HG03469 (cell line): ENCODE measurements at regions not wholly inside any gene's neighbourhood (a gene's known extent, or its start where the extent isn't known, plus 50 kb on each side); places are given as distances from the start of the nearest gene placed in this dataset.
"Not testable (repeated sequence)": the region's sequence is repeated elsewhere in the genome, so short reads cannot be mapped to it uniquely, and the experiment has no call there.

ENCODE experiments used
- ATAC-seq: cut with Tn5 transposase; IDR thresholded peaks from one replicate; pipeline ENCODE4 v1.9.1; 2021; ENCODE audit warnings: mild to moderate bottlenecking, moderate library complexity, moderate number of reproducible peaks; ENCODE audit not compliant: unreplicated experiment

- no peak for ATAC-seq
Measured at GRCh38 chr12:17369556-17369955, 720.4 kb downstream of the RERGL start.

GRCh38 chr12:17361224-17361623 lies 728.8 kb downstream of the RERGL start:
- ATAC-seq, result no peak

GRCh38 chr12:17358835-17359234 lies 731.2 kb downstream of the RERGL start:
- ATAC-seq, result no peak

- ATAC-seq, result no peak
Measured at GRCh38 chr12:17357396-17357795, 732.6 kb downstream of the RERGL start.

- ATAC-seq, result no peak
Measured at GRCh38 chr12:17352164-17352563, 737.8 kb downstream of the RERGL start.

- no peak for ATAC-seq
Measured at GRCh38 chr12:17348311-17348710, 741.7 kb downstream of the RERGL start.

- no peak for ATAC-seq
Measured at GRCh38 chr12:17344649-17345048, 738.7 kb upstream of the LMO3 start.

- ATAC-seq, result no peak
Measured at GRCh38 chr12:17342381-17342961, 736.5 kb upstream of the LMO3 start.

- ATAC-seq, result no peak
Measured at GRCh38 chr12:17335487-17335886, 729.5 kb upstream of the LMO3 start.

GRCh38 chr12:17334784-17335183 lies 728.8 kb upstream of the LMO3 start:
- no peak for ATAC-seq

GRCh38 chr12:17333287-17333686 lies 727.3 kb upstream of the LMO3 start:
- ATAC-seq, result no peak

- ATAC-seq, result no peak
Measured at GRCh38 chr12:17326649-17327048, 720.7 kb upstream of the LMO3 start.

GRCh38 chr12:17322090-17322489 lies 716.1 kb upstream of the LMO3 start:
- ATAC-seq, result no peak

- no peak for ATAC-seq
Measured at GRCh38 chr12:17304503-17305347, 698.8 kb upstream of the LMO3 start.

- ATAC-seq, result no peak
Measured at GRCh38 chr12:17302001-17302400, 696.0 kb upstream of the LMO3 start.

- no peak for ATAC-seq
Measured at GRCh38 chr12:17301544-17301943, 695.6 kb upstream of the LMO3 start.

- no peak for ATAC-seq
Measured at GRCh38 chr12:17296882-17297281, 690.9 kb upstream of the LMO3 start.

- ATAC-seq, result no peak
Measured at GRCh38 chr12:17286874-17287273, 680.9 kb upstream of the LMO3 start.

- ATAC-seq, result no peak
Measured at GRCh38 chr12:17284873-17285272, 678.9 kb upstream of the LMO3 start.

- no peak for ATAC-seq
Measured at GRCh38 chr12:17283563-17283962, 677.6 kb upstream of the LMO3 start.

- not testable (repeated sequence) for ATAC-seq
Measured at GRCh38 chr12:17282169-17282568, 676.2 kb upstream of the LMO3 start.

- no peak for ATAC-seq
Measured at GRCh38 chr12:17278946-17279345, 673.0 kb upstream of the LMO3 start.
